ENCODE measurements at regions not wholly inside any gene's neighbourhood (a gene's known extent, or its start where the extent isn't known, plus 50 kb on each side); places are given as distances from the start of the nearest gene placed in this dataset.
"Not testable (repeated sequence)": the region's sequence is repeated elsewhere in the genome, so short reads cannot be mapped to it uniquely, and the experiment has no call there.

- no peak for DNase-seq
Observed at GRCh38 chr18:60895181-60895580, 438.0 kb upstream of the CDH20 start.

GRCh38 chr18:60898111-60898510, 435.1 kb upstream of the CDH20 start:
- no peak for DNase-seq

GRCh38 chr18:60905699-60906098, 427.5 kb upstream of the CDH20 start:
- no peak for DNase-seq

GRCh38 chr18:60910534-60910933, 422.7 kb upstream of the CDH20 start:
- DNase-seq, result no peak

- DNase-seq, result no peak
Observed at GRCh38 chr18:60911504-60911903, 421.7 kb upstream of the CDH20 start.

GRCh38 chr18:60915160-60915559, 418.1 kb upstream of the CDH20 start:
- no peak for DNase-seq

GRCh38 chr18:60918862-60919261, 414.4 kb upstream of the CDH20 start:
- not testable (repeated sequence) for DNase-seq

- DNase-seq, result no peak
Observed at GRCh38 chr18:60925892-60926291, 407.3 kb upstream of the CDH20 start.

GRCh38 chr18:60929966-60930365, 403.3 kb upstream of the CDH20 start:
- DNase-seq, result no peak

GRCh38 chr18:60935041-60935910, 398.0 kb upstream of the CDH20 start:
- DNase-seq, result no peak

- no peak for DNase-seq
Observed at GRCh38 chr18:60936101-60936500, 397.1 kb upstream of the CDH20 start.

- no peak for DNase-seq
Observed at GRCh38 chr18:60943297-60943696, 389.9 kb upstream of the CDH20 start.

GRCh38 chr18:60950634-60951033, 382.6 kb upstream of the CDH20 start:
- no peak for DNase-seq

GRCh38 chr18:60951091-60951490, 382.1 kb upstream of the CDH20 start:
- no peak for DNase-seq

GRCh38 chr18:60962625-60963024, 370.6 kb upstream of the CDH20 start:
- DNase-seq, result no peak

- no peak for DNase-seq
Observed at GRCh38 chr18:60965856-60966255, 367.4 kb upstream of the CDH20 start.

- DNase-seq, result no peak
Observed at GRCh38 chr18:60966876-60967275, 366.4 kb upstream of the CDH20 start.

- no peak for DNase-seq
Observed at GRCh38 chr18:60975420-60975819, 357.8 kb upstream of the CDH20 start.

GRCh38 chr18:60976976-60977375, 356.3 kb upstream of the CDH20 start:
- DNase-seq, result no peak

GRCh38 chr18:60978338-60978737, 354.9 kb upstream of the CDH20 start:
- no peak for DNase-seq

GRCh38 chr18:60980422-60981005, 352.7 kb upstream of the CDH20 start:
- DNase-seq, result no peak

GRCh38 chr18:60981682-60982328, 351.4 kb upstream of the CDH20 start:
- DNase-seq, result no peak

GRCh38 chr18:60982329-60982695, 350.9 kb upstream of the CDH20 start:
- no peak for DNase-seq

GRCh38 chr18:60982928-60983327, 350.3 kb upstream of the CDH20 start:
- no peak for DNase-seq
